Left lung (tissue), 4 donors: ENCODE measurements at regions not wholly inside any gene's neighbourhood (a gene's known extent, or its start where the extent isn't known, plus 50 kb on each side); places are given as distances from the start of the nearest gene placed in this dataset.

ENCODE experiments used
- ATAC-seq: fragments of 200-7000 bp; cut with Tn5 transposase; one replicate; pipeline ENCODE4 v1.9.1; 2020; ENCODE audit warnings: moderate library complexity
- DNase-seq, 4 donors: peaks; one replicate each; pipeline ENCODE4 v3.0.0-alpha.2; 2013 to 2020
- H3K27ac ChIP-seq, 2 donors: fragments of 200-600 bp; sonication (generic) in 1 of 2; one replicate each; pipeline versions ENCODE4 v1.5.0 to v1.8.0; 2020 to 2021
- H3K27me3 ChIP-seq, 2 donors: fragments of 200-600 bp; sonication (generic) in 1 of 2; one replicate each; pipeline versions ENCODE4 v1.5.0 to v1.8.0; 2020 to 2021
- H3K36me3 ChIP-seq, 2 donors: fragments of 200-600 bp; sonication (generic) in 1 of 2; one replicate each; pipeline versions ENCODE4 v1.5.0 to v1.8.0; 2020 to 2021
- H3K4me1 ChIP-seq, 2 donors: fragments of 200-600 bp; one replicate each; pipeline ENCODE4 v1.8.0; 2021
- H3K4me3 ChIP-seq, 2 donors: fragments of 200-600 bp; sonication (generic) in 1 of 2; one replicate each; pipeline versions ENCODE4 v1.5.0 to v1.8.0; 2020 to 2021; ENCODE audit warnings: mild to moderate bottlenecking in 1 of 2
- H3K9me3 ChIP-seq, 2 donors: fragments of 200-600 bp; sonication (generic) in 1 of 2; one replicate each; pipeline versions ENCODE4 v1.5.0 to v1.8.0; 2020 to 2021
- CTCF ChIP-seq, 2 donors: fragments of 200-600 bp; sonication (generic) in 1 of 2; IDR thresholded peaks; one replicate each; pipeline versions ENCODE4 v1.5.0 to v1.8.0; 2021; ENCODE audit warnings: antibody characterized with exemption in 2 of 2
- intact Hi-C, 2 donors: fragments of 100-400 bp; cut with DNase I; formaldehyde crosslinking; loops; one replicate each; pipeline versions ENCODE4 v1.11.2 to v1.14.2; 2022
- donor health status: DM: no; HTN: yes; CAD: no.
- donor health status: DM: no; HTN: no; CAD: no.

DNA sequence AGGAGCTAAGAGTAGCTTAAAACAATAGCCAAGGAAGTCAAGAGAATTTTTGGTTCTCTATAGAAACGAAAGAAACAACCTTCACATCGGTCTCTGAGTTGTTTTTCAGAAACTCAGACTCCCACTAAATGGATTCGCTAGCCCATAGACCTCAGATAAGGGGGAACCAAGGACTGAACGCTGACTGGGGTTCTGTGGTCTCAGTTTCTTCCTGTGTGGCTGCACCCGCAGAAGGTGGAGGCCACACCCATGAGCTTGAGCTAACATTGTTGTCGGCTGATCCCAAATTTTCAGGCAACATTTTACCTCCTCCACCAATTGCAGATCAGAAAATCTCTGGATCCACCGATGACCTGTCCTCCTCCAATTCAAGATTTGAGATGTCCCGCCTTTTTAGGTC is 456.1 kb downstream of the AJAP1 start:
- ATAC-seq (no peak), DNase-seq (no peak)
- Histone ChIP-seq H3K9me3 (no peaks in the 10 kb centered on the region), H3K36me3 (no peaks in the 10 kb centered on the region), H3K4me3 (no peak overlapping the region), H3K27ac (no peak overlapping the region), H3K27me3 (peaks cover 0 to 10% of the 10 kb centered on the region in 2 donors), H3K4me1 (no peaks in the 10 kb centered on the region)
- no peak for TF ChIP-seq CTCF (IDR thresholded peaks at IDR 0.05)
- intact Hi-C loops: no loop called here

DNA sequence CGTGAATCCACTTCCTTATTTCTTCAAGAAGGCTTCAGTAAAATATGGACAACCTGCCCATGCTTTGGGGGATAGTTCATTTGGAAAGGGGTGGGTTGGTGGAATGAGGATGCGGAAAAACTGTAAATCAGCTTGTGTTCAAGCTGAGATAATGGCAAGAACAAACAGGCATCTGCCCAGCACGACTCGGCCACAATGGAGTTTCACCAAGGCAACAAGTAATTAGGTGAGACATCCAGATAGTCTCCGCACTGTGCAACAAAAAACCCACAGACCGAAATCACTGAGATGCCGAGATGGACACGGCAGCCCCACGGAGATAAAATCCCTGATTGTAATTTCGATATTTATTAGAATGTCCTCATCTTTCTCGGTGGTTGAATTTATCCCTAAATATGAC is 455.2 kb downstream of the AJAP1 start:
- H3K4me3 ChIP-seq: no peak overlapping the region
- DNase-seq (no peak), ATAC-seq (no peak)
- H3K9me3 ChIP-seq: no peaks in the 10 kb centered on the region
- intact Hi-C loops: no loop called here
- H3K4me1 ChIP-seq: no peaks in the 10 kb centered on the region
- peaks cover 0 to 10% of the 10 kb centered on the region in 2 donors for H3K27me3 ChIP-seq
- no peaks in the 10 kb centered on the region for H3K36me3 ChIP-seq
- no peak for TF ChIP-seq CTCF (IDR thresholded peaks at IDR 0.05)
- H3K27ac ChIP-seq: no peak overlapping the region

DNA sequence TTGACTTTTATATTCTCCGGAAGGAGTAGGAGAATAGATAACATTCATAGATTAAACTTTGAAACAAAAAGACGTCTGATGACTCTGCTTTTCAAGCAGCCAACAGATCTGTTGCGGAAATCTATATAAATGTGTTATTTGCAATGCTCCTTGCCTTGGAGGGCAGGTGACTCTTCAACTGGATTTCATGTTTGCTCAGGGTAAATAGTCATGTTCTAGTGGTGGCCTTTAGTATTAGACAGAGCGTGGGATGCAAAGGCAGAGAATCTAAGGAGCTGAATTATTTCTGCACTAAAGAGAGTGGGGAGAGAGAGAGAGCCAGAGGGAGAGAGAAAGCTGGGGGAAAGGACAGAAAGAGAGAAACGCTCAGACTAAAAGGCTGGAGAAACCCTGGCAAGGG is 454.3 kb downstream of the AJAP1 start:
- intact Hi-C loops: no loop called here
- peak; percentile 59 for ATAC-seq
- no peak overlapping the region for H3K27ac ChIP-seq
- peaks cover 0 to 10% of the 10 kb centered on the region in 2 donors for H3K27me3 ChIP-seq
- DNase-seq: peak in 1 of 4 donors; percentile 1
- H3K4me3 ChIP-seq: no peak overlapping the region
- H3K36me3 ChIP-seq: no peaks in the 10 kb centered on the region
- no peaks in the 10 kb centered on the region for H3K9me3 ChIP-seq
- H3K4me1 ChIP-seq: no peaks in the 10 kb centered on the region
- TF ChIP-seq CTCF (IDR thresholded peaks at IDR 0.05): no peak

- no peak overlapping the region for H3K4me3 ChIP-seq
- peaks cover 0 to 4% of the 10 kb centered on the region in 2 donors for H3K9me3 ChIP-seq
Measured at GRCh38 chr1:5105744-5106143, 451.3 kb downstream of the AJAP1 start.

DNA sequence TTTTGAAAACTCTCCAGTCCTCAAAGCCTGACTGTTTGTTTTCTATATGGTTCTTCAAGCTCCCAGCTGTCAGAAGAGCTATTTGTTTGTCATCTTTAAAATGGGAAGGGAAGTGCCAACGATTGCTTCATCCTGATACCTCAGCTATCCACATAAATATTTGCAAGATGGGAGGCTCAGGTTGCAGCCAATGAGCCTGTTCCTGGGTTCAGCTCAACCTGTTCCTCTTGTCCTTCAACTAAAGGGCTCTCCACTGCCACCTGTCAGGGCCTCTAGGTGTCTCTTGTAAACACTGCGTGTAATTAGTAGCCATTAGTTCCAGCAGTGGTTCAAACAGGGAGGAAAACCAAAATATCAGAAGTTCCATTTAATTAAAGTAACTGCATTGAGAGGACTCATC is 445.1 kb downstream of the AJAP1 start:
- H3K9me3 ChIP-seq: peaks cover 0 to 8% of the 10 kb centered on the region in 2 donors
- no peaks in the 10 kb centered on the region for H3K36me3 ChIP-seq
- intact Hi-C loops: no loop called here
- H3K4me1 ChIP-seq: no peaks in the 10 kb centered on the region
- DNase-seq (peak in 1 of 4 donors; percentile 5), ATAC-seq (peak; percentile 58)
- no peak overlapping the region for H3K27ac ChIP-seq
- H3K27me3 ChIP-seq: no peaks in the 10 kb centered on the region
- no peak overlapping the region for H3K4me3 ChIP-seq
- TF ChIP-seq CTCF (IDR thresholded peaks at IDR 0.05): no peak

More at GRCh38 chr1:5105744-5106143, 451.3 kb downstream of the AJAP1 start:
- Histone ChIP-seq H3K4me1 (no peaks in the 10 kb centered on the region), H3K27me3 (peaks cover 0 to 10% of the 10 kb centered on the region in 2 donors), H3K36me3 (no peaks in the 10 kb centered on the region), H3K27ac (no peak overlapping the region)
- ATAC-seq (no peak), DNase-seq (no peak)
- intact Hi-C loops: no loop called here
- TF ChIP-seq CTCF (IDR thresholded peaks at IDR 0.05): no peak
